ENCODE measurements at regions not wholly inside any gene's neighbourhood (a gene's known extent, or its start where the extent isn't known, plus 50 kb on each side); places are given as distances from the start of the nearest gene placed in this dataset.

DNA sequence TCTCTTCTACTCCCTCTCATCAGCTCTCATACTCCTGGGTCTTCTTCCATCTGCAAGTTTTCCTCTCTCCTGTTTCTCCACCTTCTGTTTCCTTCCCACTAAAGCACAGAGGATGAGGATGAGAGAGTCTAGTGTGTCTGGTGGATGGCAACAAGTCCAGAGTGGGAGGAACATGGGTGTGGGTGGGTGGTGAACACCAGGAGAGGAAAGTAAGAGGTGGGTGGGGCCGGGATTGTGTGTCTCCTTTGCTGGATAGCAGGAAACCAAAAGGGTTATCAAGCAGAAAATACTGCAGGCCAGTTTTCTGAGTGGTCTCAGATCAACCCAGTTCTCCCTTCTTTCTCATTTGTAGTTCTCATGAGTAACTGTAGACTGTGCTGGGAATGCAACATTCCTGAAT is 52.9 kb upstream of the EPHB1 start:
- Histone ChIP-seq H2AFZ (ENCODE audit: insufficient read depth, low read depth, low read length, poor library complexity, severe bottlenecking) (no peak overlapping the region), H3K4me1 (ENCODE audit: control insufficient read depth in 1 of 2, insufficient read depth in 2 of 2, low read length in 2 of 2) (no peaks in the 10 kb centered on the region), H3K9me3 (replicated peaks in 1 of 2; ENCODE audit: control insufficient read depth in 1 of 2, insufficient read depth in 1 of 2, low read length in 2 of 2) (no peaks in the 10 kb centered on the region), H3K9ac (ENCODE audit: insufficient read depth, low read length, poor library complexity, severe bottlenecking) (no peak overlapping the region), H3K79me2 (ENCODE audit: insufficient read depth, low read length) (no peaks in the 10 kb centered on the region), H4K20me1 (ENCODE audit: insufficient read depth, low read length) (no peaks in the 10 kb centered on the region), H3K4me3 (replicated peaks in 1 of 3; ENCODE audit: low read depth in 2 of 3, low read length in 3 of 3) (no peak overlapping the region), H3K27me3 (ENCODE audit: control insufficient read depth in 2 of 2, insufficient read depth in 2 of 2, low read length in 2 of 2) (no peaks in the 10 kb centered on the region), H3K4me2 (replicated peaks; ENCODE audit: extremely low read depth, low read length, poor library complexity, severe bottlenecking) (no peak overlapping the region), H3K36me3 (replicated peaks in 1 of 2; ENCODE audit: control insufficient read depth in 1 of 2, insufficient read depth in 2 of 2, low read length in 2 of 2) (no peaks in the 10 kb centered on the region), H3K27ac (ENCODE audit: low read depth in 1 of 2, low read length in 2 of 2) (no peak overlapping the region)
- DNase-seq: no peak
- no CpG with 5 or more reads among the region's 1 CpG for WGBS (ENCODE audit: insufficient coverage)
- H3K9me3 Mint-ChIP-seq: peaks cover 0 to 8% (median 2%) of the 10 kb centered on the region in 7 donors
- H3K27ac Mint-ChIP-seq: no peak overlapping the region
- no peak overlapping the region for H3K4me3 Mint-ChIP-seq
- intact Hi-C loops (cut with micrococcal nuclease): no loop called here
- H3K4me1 Mint-ChIP-seq: no peaks in the 10 kb centered on the region
- H3K27me3 Mint-ChIP-seq (ENCODE audit: low read depth in 3 of 3): peaks cover 2 to 6% (median 6%) of the 10 kb centered on the region in 3 donors
- TF ChIP-seq, protein P1, sequence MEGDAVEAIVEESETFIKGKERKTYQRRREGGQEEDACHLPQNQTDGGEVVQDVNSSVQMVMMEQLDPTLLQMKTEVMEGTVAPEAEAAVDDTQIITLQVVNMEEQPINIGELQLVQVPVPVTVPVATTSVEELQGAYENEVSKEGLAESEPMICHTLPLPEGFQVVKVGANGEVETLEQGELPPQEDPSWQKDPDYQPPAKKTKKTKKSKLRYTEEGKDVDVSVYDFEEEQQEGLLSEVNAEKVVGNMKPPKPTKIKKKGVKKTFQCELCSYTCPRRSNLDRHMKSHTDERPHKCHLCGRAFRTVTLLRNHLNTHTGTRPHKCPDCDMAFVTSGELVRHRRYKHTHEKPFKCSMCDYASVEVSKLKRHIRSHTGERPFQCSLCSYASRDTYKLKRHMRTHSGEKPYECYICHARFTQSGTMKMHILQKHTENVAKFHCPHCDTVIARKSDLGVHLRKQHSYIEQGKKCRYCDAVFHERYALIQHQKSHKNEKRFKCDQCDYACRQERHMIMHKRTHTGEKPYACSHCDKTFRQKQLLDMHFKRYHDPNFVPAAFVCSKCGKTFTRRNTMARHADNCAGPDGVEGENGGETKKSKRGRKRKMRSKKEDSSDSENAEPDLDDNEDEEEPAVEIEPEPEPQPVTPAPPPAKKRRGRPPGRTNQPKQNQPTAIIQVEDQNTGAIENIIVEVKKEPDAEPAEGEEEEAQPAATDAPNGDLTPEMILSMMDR (IDR thresholded peaks at IDR 0.05): no peak
- H3K36me3 Mint-ChIP-seq: no peaks in the 10 kb centered on the region

DNA sequence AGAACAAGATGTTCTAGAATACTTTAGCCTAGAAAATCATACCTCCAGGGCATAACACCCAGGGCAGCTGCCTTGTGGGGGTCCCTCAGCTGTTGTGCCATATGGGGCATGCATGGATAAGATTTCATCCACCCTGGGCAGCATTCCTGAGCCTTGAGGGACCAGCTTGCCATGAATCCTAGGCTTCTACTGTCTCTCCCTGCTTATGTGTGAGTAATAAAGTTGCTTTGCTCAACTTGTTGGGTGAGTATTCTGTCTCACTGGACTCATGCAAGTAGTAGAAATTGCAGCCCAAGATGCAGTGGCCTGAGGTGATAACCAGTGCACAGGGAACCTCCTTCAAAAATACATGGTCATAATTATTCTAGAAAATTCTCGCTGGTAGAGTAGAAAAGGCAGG is 52.1 kb upstream of the EPHB1 start:
- WGBS (ENCODE audit: insufficient coverage): no CpG with 5 or more reads among the region's 1 CpG
- peaks cover 0 to 7% (median 0%) of the 10 kb centered on the region in 7 donors for H3K9me3 Mint-ChIP-seq
- DNase-seq: no peak
- intact Hi-C loops (cut with micrococcal nuclease): no loop called here
- no peaks in the 10 kb centered on the region for H3K4me1 ChIP-seq (ENCODE audit: control insufficient read depth in 1 of 2, insufficient read depth in 2 of 2, low read length in 2 of 2)
- H3K79me2 ChIP-seq (ENCODE audit: insufficient read depth, low read length): no peaks in the 10 kb centered on the region
- no peaks in the 10 kb centered on the region for H4K20me1 ChIP-seq (ENCODE audit: insufficient read depth, low read length)
- no peak overlapping the region for H3K4me3 ChIP-seq (replicated peaks in 1 of 3; ENCODE audit: low read depth in 2 of 3, low read length in 3 of 3)
- no peaks in the 10 kb centered on the region for H3K9me3 ChIP-seq (replicated peaks in 1 of 2; ENCODE audit: control insufficient read depth in 1 of 2, insufficient read depth in 1 of 2, low read length in 2 of 2)
- no peaks in the 10 kb centered on the region for H3K36me3 ChIP-seq (replicated peaks in 1 of 2; ENCODE audit: control insufficient read depth in 1 of 2, insufficient read depth in 2 of 2, low read length in 2 of 2)
- no peak overlapping the region for H3K9ac ChIP-seq (ENCODE audit: insufficient read depth, low read length, poor library complexity, severe bottlenecking)
- no peak overlapping the region for H3K27ac ChIP-seq (ENCODE audit: low read depth in 1 of 2, low read length in 2 of 2)
- H3K4me3 Mint-ChIP-seq: no peak overlapping the region
- peaks cover 2 to 6% (median 6%) of the 10 kb centered on the region in 3 donors for H3K27me3 Mint-ChIP-seq (ENCODE audit: low read depth in 3 of 3)
- H3K36me3 Mint-ChIP-seq: no peaks in the 10 kb centered on the region
- no peak overlapping the region for H3K4me2 ChIP-seq (replicated peaks; ENCODE audit: extremely low read depth, low read length, poor library complexity, severe bottlenecking)
- H3K27ac Mint-ChIP-seq: no peak overlapping the region
- TF ChIP-seq, protein P1 (IDR thresholded peaks at IDR 0.05): no peak
- H3K27me3 ChIP-seq (ENCODE audit: control insufficient read depth in 2 of 2, insufficient read depth in 2 of 2, low read length in 2 of 2): no peaks in the 10 kb centered on the region
- no peaks in the 10 kb centered on the region for H3K4me1 Mint-ChIP-seq
- no peak overlapping the region for H2AFZ ChIP-seq (ENCODE audit: insufficient read depth, low read depth, low read length, poor library complexity, severe bottlenecking)
